ENCODE measurements at regions not wholly inside any gene's neighbourhood (a gene's known extent, or its start where the extent isn't known, plus 50 kb on each side); places are given as distances from the start of the nearest gene placed in this dataset.

DNA sequence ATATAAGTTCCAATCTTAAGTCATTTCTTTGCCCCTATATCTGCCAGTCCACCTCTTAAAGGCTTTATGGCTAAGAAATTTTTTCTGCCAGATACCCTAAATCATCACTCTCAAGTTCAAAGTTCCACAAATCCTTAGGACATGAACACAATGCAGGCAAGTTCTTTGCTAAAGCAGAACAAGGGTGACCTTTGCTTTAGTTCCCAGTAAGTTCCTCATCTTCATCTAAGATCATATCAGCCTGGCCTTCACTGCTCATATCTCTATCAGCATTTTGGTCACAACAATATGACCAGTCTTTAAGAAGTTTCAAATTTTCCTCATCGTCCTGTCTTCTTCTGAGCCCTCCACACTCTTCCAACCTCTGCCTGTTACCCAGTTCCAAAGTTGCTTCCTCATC, 402.2 kb upstream of the RUNX1 start:
- TF ChIP-seq, protein P1, sequence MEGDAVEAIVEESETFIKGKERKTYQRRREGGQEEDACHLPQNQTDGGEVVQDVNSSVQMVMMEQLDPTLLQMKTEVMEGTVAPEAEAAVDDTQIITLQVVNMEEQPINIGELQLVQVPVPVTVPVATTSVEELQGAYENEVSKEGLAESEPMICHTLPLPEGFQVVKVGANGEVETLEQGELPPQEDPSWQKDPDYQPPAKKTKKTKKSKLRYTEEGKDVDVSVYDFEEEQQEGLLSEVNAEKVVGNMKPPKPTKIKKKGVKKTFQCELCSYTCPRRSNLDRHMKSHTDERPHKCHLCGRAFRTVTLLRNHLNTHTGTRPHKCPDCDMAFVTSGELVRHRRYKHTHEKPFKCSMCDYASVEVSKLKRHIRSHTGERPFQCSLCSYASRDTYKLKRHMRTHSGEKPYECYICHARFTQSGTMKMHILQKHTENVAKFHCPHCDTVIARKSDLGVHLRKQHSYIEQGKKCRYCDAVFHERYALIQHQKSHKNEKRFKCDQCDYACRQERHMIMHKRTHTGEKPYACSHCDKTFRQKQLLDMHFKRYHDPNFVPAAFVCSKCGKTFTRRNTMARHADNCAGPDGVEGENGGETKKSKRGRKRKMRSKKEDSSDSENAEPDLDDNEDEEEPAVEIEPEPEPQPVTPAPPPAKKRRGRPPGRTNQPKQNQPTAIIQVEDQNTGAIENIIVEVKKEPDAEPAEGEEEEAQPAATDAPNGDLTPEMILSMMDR (IDR thresholded peaks at IDR 0.05; ENCODE audit: low read depth, low read length, poor library complexity, severe bottlenecking), result no peak
- TF ChIP-seq EZH2phosphoT487 (IDR thresholded peaks at IDR 0.05; ENCODE audit: borderline replicate concordance, low read length), result no peak

All from DOHH2 (cell line).